ENCODE measurements at regions not wholly inside any gene's neighbourhood (a gene's known extent, or its start where the extent isn't known, plus 50 kb on each side); places are given as distances from the start of the nearest gene placed in this dataset.

DNA sequence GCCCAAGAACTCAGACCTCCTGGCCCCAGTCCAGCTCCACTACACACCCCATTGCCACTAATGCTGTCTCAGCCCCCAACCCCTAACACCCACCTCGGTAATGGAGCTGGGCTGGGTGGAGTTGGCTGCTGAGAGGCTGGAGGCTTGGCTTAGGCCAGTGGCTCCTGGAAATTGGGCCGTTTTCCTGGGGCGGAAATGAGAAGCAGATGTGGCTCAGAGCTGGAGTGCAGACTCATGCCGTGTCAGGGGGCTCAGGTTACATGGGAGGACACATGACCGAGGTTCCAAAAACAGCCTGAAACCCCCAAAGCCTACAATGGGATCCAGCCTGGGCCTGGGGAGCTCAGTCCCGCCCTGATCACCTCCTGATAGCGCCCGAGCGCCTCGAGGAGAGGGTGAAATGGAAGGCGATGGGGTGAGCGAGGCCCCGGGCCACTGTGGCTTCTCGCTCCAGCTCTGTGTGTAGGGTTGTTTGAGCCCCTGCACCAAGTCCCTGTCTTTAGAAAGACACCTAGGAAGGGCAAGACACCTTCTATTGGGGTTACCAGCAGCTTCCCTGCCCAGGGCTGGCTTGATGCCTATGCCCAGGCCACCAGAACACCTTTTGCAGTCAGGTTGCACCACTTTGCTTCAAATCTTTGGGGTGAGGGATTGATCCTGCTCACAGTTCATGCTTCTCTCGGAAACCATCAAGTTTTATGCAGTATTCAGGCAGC is 175.7 kb upstream of the HAAO start:
- peak; percentile 81 for DNase-seq
- ATAC-seq (ENCODE audit: poor library complexity), result peak; percentile 77
- intact Hi-C loops (cut with DNase I), result no loop called here

DNA sequence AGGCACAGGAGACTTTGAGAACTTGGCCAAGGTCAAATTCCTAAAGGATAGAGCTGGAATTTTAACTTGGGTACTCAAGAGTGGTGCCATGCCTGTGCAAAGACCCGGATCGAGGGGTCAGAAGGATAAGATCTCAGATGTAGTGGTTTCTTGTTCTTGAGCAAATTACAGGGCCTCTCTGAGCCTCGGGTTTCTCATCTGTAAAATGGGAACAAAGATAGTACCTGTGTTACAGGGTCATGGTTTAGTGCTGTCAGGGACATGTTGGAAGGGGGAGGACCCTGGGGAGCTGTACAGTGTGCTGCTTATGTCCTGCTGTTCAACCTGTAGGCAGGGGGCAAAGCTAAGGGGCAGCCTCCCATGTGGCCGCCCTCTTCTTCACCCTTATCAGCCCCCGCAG is 173.5 kb upstream of the HAAO start:
- intact Hi-C loops (cut with DNase I), result no loop called here
- DNase-seq (no peak), ATAC-seq (ENCODE audit: poor library complexity) (no peak)

DNA sequence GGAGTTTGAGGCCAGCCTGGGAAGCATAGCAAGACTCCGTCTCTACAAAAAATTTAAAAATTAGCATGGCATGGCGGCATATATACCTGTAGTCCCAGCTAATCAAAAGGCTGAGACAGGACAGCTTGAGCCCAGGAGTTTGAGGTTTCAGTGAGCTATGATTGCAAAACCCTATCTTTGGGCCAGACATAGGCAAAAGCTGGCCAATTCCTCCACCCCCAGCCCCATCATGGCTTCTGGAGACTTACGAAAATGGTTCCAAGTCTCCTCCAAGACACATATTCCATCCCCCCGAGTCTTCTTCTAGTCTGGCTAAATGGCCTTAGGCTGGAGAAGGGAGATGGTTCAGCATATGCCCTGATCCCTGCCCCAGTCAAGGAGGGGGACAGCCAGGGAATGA is 172.8 kb upstream of the HAAO start:
- ATAC-seq (ENCODE audit: poor library complexity), result no peak
- intact Hi-C loops (cut with DNase I), result no loop called here

DNA sequence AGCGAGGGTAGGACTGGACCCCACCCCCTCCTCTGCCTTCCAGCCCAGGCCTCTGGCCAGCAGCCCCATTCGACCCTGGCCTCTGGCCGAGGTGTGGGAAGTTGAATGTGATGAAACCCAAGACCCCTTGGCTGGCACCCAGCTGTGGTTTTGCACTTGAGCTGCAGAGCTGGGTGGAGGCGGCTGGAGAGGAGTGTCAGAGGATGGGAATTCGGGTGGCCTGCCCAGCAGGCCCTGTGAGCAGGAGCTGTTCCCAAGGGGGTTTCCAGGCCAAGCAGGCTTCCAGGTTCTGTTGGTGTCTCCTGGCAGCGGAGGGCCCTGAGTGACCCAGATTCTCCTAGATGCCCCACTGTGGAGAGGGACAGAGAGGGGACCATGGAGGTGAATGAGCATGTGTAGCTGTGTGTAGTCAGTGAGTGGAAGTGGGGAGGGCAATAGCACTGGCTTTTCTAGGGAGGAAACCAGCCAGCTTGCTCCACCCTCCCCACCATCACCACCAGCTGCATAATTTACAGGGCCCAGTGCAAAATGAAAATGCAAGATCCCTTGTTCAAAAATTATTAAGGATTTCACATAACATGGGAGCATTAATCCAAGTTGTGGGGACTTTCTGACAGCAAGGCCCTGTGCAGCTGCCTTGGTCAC is 172.2 kb upstream of the HAAO start:
- ATAC-seq (ENCODE audit: poor library complexity), result peak; percentile 31
- intact Hi-C loops (cut with DNase I), result no loop called here
- DNase-seq, result peak; percentile 89

More for the DNA sequence above, 172.8 kb upstream of the HAAO start:
- no peak for DNase-seq

DNA sequence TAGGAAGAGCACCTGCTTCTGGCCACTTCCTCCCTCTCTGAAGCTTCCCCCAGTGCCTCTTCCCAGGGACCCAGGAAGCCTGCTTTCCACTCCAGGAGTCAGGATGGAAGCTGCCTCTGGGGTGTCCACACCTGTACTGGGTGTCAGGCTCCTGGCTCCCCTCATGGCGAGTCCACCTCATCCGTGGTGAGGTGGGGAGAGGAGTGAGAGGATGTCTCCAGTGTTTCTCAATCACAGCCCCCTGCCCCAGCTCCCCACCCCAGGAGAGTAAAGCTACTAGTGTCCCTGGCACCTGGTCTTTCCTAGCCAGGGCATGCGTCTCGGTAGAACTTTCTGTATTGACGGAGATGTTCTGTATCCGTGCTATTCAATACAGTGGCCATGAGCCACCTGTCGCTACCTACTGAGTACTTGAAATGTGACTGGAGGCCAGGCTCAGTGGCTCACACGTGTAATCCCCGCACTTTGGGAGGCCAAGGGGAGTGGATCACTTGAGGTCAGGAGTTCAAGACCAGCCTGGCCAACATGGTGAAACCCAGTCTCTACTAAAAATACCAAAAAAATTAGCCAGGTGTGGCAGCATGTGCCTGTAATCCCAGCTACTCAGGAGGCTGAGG is 171.2 kb upstream of the HAAO start:
- DNase-seq (no peak), ATAC-seq (ENCODE audit: poor library complexity) (no peak)
- intact Hi-C loops (cut with DNase I), result no loop called here

DNA sequence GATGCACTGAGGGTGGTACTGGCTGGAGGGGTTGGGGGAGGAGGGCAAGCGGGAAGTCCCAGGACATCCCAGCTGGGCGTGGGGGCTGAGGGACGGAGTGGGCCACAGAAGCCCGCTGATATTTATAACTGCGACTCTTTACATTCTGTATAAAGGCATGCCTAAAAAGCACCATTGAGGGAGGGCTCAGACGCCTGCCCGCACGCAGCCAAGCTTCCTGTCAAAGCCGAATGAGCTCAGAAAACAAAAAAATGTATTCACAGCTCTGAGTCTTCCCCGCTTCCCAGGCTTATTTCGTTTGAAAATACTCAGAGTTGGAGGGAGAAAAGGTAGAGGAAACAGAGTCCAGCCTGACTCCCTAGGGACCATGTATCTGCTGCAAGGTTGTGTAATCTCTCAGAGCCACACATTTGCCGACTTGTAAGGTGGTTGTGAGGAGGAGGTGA is 170.1 kb upstream of the HAAO start:
- no peak for ATAC-seq (ENCODE audit: poor library complexity)
- no peak for DNase-seq
- intact Hi-C loops (cut with DNase I), result no loop called here

DNA sequence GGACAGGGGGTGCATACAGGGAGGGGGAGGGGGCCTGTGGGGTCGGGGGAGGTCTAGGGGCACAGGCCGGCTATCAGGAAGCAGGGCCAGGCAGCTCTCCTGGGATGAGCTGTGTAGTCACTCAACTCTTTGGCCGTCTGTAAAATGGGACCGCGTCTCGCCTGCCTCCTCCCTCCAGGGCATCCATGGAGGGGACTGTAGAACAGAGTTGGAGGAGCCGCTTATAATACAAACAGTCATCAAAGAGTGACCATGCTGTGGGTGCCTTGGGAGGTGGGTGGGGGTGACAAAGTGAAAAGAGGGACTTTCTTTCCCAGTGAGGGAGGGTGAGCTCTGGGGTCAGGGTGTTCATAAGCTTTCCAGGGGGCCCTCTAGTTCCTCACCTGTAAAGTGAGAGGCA is 169.6 kb upstream of the HAAO start:
- DNase-seq (no peak), ATAC-seq (ENCODE audit: poor library complexity) (no peak)
- intact Hi-C loops (cut with DNase I), result no loop called here

DNA sequence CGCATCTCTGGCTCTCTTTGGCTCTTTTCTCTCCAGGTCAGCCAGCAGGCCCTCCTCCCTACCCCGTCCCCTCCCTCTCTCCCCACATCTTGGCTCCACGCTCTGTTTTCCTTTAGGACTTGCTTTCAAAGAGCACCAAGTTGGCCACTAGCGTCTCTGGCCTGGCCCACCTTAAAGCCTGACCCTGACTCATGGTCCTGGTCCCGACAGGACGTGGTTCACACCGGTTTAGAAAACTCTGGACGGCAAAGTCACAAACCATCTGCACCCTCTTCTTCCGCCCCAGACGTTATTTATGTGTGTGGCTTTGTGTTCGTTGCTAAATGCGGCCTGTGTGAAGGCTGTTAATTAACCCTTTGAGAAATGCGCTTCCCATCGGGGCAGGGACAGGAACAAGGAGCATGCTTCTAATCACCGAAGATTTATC is 169.0 kb upstream of the HAAO start:
- DNase-seq (peak; percentile 71), ATAC-seq (ENCODE audit: poor library complexity) (peak; percentile 55)
- intact Hi-C loops (cut with DNase I), result no loop called here

DNA sequence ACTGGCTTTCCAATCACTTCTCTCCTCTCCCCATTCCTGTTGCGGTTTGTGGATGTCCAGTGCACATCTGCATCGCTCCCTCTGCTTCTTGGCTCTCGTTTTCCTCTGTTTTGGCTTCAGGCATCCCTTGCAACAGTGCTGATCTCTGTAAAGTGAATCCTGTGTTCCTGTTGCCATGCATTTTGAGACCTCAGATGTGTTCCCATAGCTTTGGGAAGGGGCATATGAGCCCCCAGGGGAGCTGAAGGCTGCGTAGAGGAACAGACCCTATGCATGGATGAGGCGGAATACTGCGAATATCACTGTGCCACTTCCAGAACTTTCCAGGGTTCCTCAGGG is 168.4 kb upstream of the HAAO start:
- DNase-seq, result no peak
- no peak for ATAC-seq (ENCODE audit: poor library complexity)
- intact Hi-C loops (cut with DNase I), result no loop called here

DNA sequence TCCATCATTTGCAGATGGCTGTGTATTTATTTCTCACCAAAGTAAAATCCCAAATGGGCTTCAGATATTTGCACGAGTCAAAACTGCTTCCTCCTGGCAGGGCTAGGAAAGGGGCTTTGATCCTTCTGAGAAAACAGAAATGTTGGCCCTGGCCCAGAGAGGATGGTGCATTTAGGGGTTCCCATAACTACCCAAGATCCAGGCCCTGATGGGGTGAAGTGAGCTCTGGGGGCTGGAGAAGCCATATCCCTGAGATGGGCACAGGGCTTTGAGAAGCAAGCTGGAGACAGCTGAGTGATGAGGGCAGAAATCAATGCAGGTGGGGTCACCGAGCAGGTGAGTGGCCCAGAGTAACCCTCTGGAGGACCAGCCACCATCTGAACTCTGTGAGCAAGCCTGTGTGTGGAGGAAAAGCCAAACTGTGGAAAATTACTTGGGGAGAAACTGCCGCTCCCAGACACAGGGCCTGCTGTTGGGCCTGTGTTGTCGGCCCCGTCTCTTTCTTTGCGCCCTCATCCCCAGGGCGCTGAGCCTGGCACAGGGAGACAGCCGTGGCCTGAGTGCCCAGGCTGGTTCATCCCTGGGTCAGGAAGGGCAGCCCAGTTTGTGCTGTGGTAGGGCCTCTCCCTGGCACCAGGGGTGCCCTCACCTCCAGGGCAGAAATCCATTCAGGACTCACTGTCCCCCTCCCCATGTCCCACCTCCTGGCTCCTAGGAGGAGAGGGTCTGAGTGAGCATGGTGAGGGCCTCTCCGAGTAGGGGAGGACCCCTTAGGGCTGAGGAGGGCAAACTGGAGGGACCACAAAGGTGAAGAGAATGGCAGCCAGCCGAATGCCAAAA is 167.8 kb upstream of the HAAO start:
- ATAC-seq (ENCODE audit: poor library complexity) (no peak), DNase-seq (no peak)
- intact Hi-C loops (cut with DNase I), result no loop called here

DNA sequence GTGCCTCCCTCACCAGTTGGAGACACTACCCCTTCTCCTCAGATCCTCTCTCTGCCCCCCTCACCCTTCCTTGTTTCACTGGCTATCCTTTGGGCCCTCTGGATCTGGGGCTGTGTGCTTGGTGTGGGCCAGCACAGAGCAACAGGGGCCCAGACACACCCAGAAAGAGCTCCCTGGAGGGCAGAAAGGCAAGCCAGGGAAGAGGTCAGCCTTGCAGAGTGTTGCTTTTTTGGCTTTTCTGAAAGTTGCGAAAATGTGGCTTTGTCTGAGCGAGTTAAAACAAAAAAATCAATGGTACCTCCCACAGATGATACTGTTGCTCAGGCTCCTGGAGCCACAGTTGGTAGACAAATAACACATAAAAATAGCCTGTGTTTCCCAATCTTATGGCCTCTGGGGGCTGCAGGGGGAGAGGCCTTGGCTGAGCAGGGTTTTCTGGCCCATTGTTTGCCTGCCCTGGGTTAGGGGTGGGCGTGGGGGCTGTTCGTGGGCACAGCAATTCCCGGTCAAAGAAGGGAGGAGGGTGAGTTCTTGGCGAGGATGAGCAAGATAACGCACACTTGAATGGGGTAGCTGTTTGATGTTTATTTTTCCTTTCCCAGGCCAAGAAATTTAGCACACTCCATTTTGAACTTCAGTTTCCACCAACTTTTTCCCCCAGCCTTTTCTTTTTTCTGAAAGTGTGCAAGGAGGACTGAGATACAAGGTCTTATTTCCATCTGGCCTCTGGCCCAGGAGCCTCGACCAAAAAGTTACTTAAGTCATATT is 167.0 kb upstream of the HAAO start:
- peak; percentile 78 for DNase-seq
- ATAC-seq (ENCODE audit: poor library complexity), result peak; percentile 77
- intact Hi-C loops (cut with DNase I), result no loop called here

DNA sequence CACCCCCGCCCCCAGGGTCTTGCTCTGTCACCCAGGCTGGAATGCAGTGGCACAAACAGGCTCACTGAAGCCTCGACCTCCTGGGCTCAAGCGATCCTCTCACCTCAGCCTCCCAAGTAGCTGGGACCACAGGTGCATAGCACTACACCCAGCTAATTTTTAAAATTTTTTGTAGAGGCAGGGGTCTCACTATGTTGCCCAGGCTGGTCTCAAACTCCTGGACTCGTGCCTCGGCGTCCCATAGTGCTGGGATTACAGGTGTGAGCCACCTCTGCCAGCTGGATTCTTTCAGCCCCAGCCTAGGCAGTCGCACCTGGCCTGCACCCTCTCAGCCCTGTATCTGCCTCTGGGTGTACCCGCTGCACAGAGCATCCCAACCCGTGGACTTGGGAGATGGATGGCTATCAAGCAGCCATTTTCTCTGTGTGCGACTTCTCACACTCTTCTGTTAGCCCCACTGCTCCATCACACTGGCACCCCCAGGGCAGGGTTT is 166.4 kb upstream of the HAAO start:
- intact Hi-C loops (cut with DNase I), result no loop called here
- ATAC-seq (ENCODE audit: poor library complexity) (no peak), DNase-seq (no peak)

DNA sequence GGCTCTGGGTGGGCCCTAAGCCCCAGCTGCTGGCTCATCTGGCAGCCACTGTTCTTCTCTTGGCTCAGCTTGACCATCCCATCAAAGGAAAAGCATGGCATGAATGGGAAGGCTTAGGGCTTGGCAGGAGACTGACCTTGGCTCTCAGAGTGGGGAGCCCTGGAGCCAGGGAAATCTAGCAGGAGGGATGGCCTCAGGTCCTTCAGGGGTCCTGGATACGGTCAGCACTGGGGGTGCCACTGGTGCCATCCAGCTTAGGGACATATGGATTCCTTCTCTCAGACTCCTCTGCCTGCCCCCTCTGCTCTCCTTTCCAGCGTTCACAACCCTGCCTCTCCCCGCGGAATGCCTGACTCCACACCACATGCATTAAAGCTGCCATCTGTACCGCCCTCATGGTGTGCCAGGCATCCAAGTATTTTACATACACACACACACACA is 165.5 kb upstream of the HAAO start:
- ATAC-seq (ENCODE audit: poor library complexity) (no peak), DNase-seq (peak; percentile 12)
- intact Hi-C loops (cut with DNase I), result no loop called here

DNA sequence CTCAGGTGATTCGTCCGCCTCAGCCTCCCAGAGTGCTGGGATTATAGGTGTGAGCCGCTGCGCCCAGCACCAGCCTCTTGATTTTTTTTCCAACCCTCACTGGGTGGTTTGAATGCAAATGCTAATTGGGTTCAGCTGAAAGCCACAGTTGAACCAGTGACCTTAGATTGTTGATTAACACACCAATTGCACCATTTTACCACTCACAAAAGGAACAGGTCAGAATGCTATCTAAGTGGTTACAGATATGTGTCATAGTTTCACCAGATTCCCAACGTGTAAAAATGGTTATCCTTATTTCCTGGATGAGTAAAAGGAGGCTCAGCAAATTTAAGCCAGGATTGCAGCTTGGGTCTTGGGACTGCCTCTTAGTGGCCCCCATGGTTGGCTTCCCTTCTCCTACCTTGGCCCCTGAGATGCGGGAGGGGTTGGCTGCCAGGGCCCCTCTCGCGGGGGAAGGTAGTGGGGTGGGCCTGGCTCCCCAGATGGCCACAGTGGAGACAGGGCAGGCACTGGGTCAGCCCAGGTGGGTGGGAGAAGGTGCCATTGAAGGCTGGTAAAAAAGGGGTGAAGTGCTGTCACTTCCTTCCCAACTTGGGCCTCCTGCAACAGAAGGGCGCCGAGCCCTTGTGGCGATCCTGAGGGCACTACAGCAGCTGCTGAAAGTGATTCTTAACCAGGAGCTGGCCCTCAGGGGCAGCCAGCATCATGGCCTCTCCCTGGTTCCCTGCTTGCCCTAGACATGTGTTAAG is 164.9 kb upstream of the HAAO start:
- intact Hi-C loops (cut with DNase I), result no loop called here
- DNase-seq, result no peak
- no peak for ATAC-seq (ENCODE audit: poor library complexity)

DNA sequence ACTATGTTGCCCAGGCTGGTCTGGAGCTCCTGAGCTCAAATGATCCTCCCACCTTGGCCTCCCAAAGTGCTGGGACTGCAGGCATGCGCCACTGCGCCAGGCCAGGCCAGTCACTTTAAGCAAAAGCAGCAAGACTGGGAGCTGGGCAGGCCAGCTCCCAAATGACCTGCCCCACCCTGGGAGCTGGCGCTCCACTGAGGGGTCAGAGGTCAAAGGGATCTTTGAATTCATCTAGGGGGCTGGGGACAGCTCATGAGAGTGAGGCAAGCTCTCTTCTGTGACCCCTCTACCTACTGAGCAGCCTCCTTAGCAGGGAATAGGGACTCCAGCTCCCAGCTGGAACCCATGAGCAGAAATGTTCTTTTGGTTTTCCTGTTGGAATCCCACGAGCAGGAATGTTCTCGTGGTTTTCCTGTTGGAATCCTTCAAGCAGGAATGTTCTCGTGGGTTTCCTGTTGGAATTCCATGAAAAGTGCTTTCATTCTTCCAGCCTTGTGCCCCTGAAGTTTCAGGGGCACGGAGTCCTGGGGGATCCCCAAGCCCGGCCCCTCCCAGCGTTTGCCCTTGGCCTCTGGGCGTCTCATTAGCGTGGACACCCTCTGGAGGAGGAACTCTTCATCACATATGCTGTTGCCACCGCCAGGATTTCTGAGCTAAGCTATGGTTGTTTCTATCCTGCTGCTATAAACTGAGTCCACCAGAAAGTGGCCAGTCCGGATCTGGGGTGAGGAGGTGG is 162.0 kb upstream of the HAAO start:
- no peak for DNase-seq
- intact Hi-C loops (cut with DNase I), result no loop called here

DNA sequence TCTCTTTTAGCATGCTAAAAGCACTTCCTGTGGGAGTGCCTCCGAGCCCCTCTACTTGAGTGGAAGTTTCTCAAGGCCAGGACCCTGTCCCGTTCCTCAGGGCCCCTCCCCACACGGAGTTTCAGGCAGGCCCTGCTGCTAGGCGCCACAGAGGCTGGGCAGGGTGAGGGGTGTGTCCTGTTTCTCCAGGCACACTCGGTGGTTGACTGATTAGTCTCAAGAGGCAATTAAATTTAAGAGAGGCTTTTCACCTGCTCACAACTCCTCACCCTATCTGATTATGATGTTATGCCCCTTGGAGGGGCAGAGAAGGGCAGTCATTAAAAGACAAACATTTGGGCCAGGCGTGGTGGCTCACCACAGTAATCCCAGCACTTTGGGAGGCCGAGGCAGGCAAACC is 160.8 kb upstream of the HAAO start:
- ATAC-seq (ENCODE audit: poor library complexity) (no peak), DNase-seq (no peak)
- intact Hi-C loops (cut with DNase I), result no loop called here

More for the DNA sequence above, 162.0 kb upstream of the HAAO start:
- no peak for ATAC-seq (ENCODE audit: poor library complexity)

DNA sequence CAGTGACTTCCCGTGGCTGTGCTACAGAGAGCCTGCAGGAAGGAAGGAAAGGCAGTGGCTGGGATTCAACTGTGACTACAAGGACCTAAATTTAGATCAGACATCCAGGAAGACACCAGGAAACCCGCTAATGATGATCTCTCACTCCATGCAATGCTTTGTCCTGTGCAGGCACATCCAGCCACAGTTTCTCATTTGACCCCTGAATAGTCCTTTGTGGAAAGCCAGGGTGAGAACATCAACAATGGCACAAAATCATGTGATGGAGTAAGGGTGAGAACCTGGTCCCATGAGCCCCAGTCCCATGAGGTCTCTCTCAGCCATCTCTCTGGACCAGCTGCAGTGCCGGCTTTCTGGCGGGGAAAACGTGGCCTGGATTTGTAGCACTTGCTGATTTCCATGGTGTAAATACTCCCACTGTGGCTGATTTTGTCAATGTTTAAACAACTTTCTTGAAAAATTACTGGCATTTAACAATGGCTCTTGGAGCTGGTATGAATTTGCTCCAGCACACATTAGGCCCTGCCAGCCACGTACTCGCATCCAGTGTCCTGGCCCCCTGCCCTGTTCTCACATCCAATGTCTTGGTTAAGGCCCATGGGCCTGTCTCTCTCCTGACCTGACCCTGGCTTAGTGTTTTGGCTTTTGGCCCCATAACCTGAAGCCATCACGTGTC is 159.0 kb upstream of the HAAO start:
- DNase-seq (peak; percentile 79), ATAC-seq (ENCODE audit: poor library complexity) (peak; percentile 55)
- intact Hi-C loops (cut with DNase I), result no loop called here

Data from Right ventricle myocardium superior (tissue), 1 donor.